Natural killer cell (primary cell): ENCODE measurements at regions not wholly inside any gene's neighbourhood (a gene's known extent, or its start where the extent isn't known, plus 50 kb on each side); places are given as distances from the start of the nearest gene placed in this dataset.

Experiments
- ATAC-seq, 3 donors: fragments of 150-1000 bp in 2 of 3; fragments of 200-7000 bp in 1 of 3; cut with Tn5 transposase; 1 replicate in 1 of 3; 2 replicates in 2 of 3; pipeline ENCODE4 v1.10.0; 2021; ENCODE audit warnings: mild to moderate bottlenecking in 2 of 3, moderate library complexity in 2 of 3
- DNase-seq, 2 donors: peaks; one replicate each; pipeline versions ENCODE4 v3.0.0 to v3.0.0-alpha.2; 2013 to 2021; ENCODE audit warnings: mixed read lengths in 1 of 2
- H3K27ac ChIP-seq: one replicate; pipeline ENCODE4 v1.5.1; 2013; ENCODE audit warnings: mild to moderate bottlenecking, low read length
- H3K27me3 ChIP-seq: one replicate; pipeline ENCODE4 v1.6.1; 2013; ENCODE audit warnings: low read length; ENCODE audit not compliant: control insufficient read depth, insufficient read depth
- H3K36me3 ChIP-seq: one replicate; pipeline ENCODE4 v1.6.1; 2013; ENCODE audit warnings: low read length; ENCODE audit not compliant: control insufficient read depth, insufficient read depth
- H3K4me1 ChIP-seq: one replicate; pipeline ENCODE4 v1.6.1; 2013; ENCODE audit warnings: low read length; ENCODE audit not compliant: control insufficient read depth, insufficient read depth
- H3K4me3 ChIP-seq: one replicate; pipeline ENCODE4 v1.5.1; 2013; ENCODE audit warnings: low read length
- H3K9me3 ChIP-seq: one replicate; pipeline ENCODE4 v1.6.1; 2013; ENCODE audit warnings: low read length; ENCODE audit not compliant: control insufficient read depth, insufficient read depth
- H3K27ac Mint-ChIP-seq, 2 donors: one replicate each; pipeline ENCODE4 v1.8.0; 2022; ENCODE audit warnings: mild to moderate bottlenecking in 2 of 2, mixed read lengths in 2 of 2, moderate library complexity in 1 of 2
- H3K27me3 Mint-ChIP-seq, 2 donors: one replicate each; pipeline ENCODE4 v1.8.0; 2022; ENCODE audit warnings: low read depth in 2 of 2, mixed read lengths in 2 of 2
- H3K36me3 Mint-ChIP-seq: one replicate; pipeline ENCODE4 v1.8.0; 2022; ENCODE audit warnings: mixed read lengths
- H3K4me1 Mint-ChIP-seq, 2 donors: one replicate each; pipeline ENCODE4 v1.8.0; 2022; ENCODE audit warnings: mixed read lengths in 2 of 2
- H3K4me3 Mint-ChIP-seq: one replicate; pipeline ENCODE4 v1.8.0; 2022; ENCODE audit warnings: mild to moderate bottlenecking, moderate library complexity, mixed read lengths
- H3K9me3 Mint-ChIP-seq, 2 donors: one replicate each; pipeline ENCODE4 v1.8.0; 2022; ENCODE audit warnings: mixed read lengths in 2 of 2
- CTCF ChIP-seq: fragments of 200-600 bp; IDR thresholded peaks from one replicate; pipeline ENCODE4 v1.8.0; 2022; ENCODE audit warnings: antibody characterized with exemption
- WGBS: methylation state at CpG from one replicate; pipeline ENCODE4 v1.1.7; 2013; ENCODE audit warnings: missing lambda C conversion rate; ENCODE audit not compliant: insufficient coverage; 5-methylcytosine and 5-hydroxymethylcytosine counted together
- intact Hi-C: fragments of 100-400 bp; cut with micrococcal nuclease; formaldehyde crosslinking; loops from one replicate; pipeline ENCODE4 v1.14.2; 2022

DNA sequence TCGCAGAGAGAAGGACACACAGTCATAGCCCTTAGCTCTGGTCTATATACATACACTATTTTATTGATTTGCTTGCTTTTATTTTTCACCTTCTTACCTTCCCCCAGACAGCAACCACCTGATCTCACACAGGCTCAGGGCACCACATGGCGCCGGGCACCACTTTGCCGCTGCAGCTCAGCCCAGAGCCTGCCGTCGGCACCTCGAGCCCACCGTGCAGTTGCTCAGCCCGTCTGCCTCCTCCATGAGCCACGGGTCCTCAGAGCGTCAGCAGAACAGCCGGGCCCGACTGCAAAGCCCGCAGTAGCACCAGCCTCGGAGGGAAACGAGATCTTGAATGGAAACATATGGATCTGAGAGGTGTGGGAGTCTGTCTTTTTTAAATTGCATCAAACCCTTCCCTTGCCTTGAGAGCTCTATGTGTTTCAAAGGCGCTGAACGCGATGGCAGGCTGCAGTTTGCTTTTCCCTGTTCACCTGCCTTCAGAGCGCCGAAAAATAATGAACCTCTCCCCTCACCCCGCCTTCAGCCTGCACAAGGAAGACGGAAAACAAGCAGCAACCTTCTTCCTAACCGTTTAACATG is 505.4 kb downstream of the MN1 start:
- H3K36me3 Mint-ChIP-seq: no peaks in the 10 kb centered on the region
- peaks cover 21 to 41% of the 10 kb centered on the region in 2 donors for H3K27me3 Mint-ChIP-seq

DNA sequence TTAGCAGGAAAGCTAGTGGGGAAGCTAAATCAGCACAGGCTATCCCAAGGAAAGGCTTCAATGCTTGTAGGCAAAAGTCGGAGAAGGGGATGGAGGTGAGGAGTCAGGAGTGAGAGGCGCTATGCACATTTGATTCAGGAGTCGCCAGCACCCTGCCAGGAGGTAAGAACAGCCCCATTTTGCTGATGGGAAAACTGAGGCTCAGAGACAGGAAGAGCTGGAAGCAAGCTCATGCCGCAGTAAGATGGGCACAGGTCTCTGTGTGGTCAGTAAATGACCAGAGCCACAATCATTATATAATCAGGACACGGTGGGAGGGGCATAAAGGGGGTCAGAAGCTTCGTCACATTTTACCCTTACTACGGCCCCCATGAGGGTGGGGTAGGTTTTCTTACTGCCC is 504.4 kb downstream of the MN1 start:
- no peak for ATAC-seq
- TF ChIP-seq CTCF: no peak
- H3K4me3 ChIP-seq: no peak overlapping the region
- H3K27ac ChIP-seq: no peak overlapping the region
- no peaks in the 10 kb centered on the region for H3K4me1 Mint-ChIP-seq
- no peaks in the 10 kb centered on the region for H3K9me3 Mint-ChIP-seq
- H3K27me3 ChIP-seq: no peaks in the 10 kb centered on the region
- intact Hi-C loops: no loop called here
- H3K36me3 ChIP-seq: no peaks in the 10 kb centered on the region
- no peak for DNase-seq
- peaks cover 24 to 38% of the 10 kb centered on the region in 2 donors for H3K27me3 Mint-ChIP-seq
- no peaks in the 10 kb centered on the region for H3K9me3 ChIP-seq
- no peak overlapping the region for H3K27ac Mint-ChIP-seq
- H3K4me3 Mint-ChIP-seq: no peak overlapping the region
- no peaks in the 10 kb centered on the region for H3K4me1 ChIP-seq
- no peaks in the 10 kb centered on the region for H3K36me3 Mint-ChIP-seq
- 89% methylated on average over 6 of the region's 7 CpGs for WGBS

More for the DNA sequence above, 505.4 kb downstream of the MN1 start:
- 82% methylated on average over 24 of the region's 24 CpGs for WGBS
- ATAC-seq (no peak), DNase-seq (no peak)
- H3K9me3 Mint-ChIP-seq: no peaks in the 10 kb centered on the region
- TF ChIP-seq CTCF: no peak
- intact Hi-C loops: no loop called here
- Histone ChIP-seq H3K36me3 (no peaks in the 10 kb centered on the region), H3K4me1 (no peaks in the 10 kb centered on the region), H3K9me3 (no peaks in the 10 kb centered on the region), H3K27me3 (no peaks in the 10 kb centered on the region), H3K4me3 (no peak overlapping the region), H3K27ac (no peak overlapping the region)
- H3K4me3 Mint-ChIP-seq: no peak overlapping the region
- no peak overlapping the region for H3K27ac Mint-ChIP-seq
- H3K4me1 Mint-ChIP-seq: no peaks in the 10 kb centered on the region

DNA sequence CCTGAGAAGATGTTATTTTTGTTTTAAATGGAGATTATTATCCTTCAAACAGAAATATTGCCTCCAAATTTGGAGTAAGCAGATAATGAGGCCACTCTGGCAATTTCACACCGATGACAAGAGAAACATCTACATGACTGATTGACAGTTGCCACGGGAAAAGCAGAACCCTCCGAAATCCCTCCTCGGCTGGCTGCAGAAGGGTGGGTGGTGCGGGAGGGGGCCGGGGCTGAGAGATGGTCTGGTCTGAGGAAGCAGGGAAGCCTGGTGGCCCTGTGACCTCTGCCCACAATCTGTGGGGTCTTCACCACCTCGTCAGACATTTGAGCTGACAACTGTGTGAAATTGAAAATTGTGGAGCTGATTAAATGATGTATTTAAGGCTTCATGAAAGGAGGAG is 503.2 kb downstream of the MN1 start:
- Mint-ChIP-seq H3K4me1 (no peaks in the 10 kb centered on the region), H3K27ac (no peak overlapping the region), H3K36me3 (no peaks in the 10 kb centered on the region), H3K4me3 (no peak overlapping the region), H3K9me3 (no peaks in the 10 kb centered on the region), H3K27me3 (peaks cover 24 to 34% of the 10 kb centered on the region in 2 donors)
- H3K27ac ChIP-seq: no peak overlapping the region
- intact Hi-C loops: no loop called here
- no peaks in the 10 kb centered on the region for H3K4me1 ChIP-seq
- no peaks in the 10 kb centered on the region for H3K27me3 ChIP-seq
- DNase-seq (no peak), ATAC-seq (no peak)
- H3K36me3 ChIP-seq: no peaks in the 10 kb centered on the region
- no peaks in the 10 kb centered on the region for H3K9me3 ChIP-seq
- WGBS: 8% methylated on average over 7 of the region's 7 CpGs
- H3K4me3 ChIP-seq: no peak overlapping the region
- TF ChIP-seq CTCF: no peak

DNA sequence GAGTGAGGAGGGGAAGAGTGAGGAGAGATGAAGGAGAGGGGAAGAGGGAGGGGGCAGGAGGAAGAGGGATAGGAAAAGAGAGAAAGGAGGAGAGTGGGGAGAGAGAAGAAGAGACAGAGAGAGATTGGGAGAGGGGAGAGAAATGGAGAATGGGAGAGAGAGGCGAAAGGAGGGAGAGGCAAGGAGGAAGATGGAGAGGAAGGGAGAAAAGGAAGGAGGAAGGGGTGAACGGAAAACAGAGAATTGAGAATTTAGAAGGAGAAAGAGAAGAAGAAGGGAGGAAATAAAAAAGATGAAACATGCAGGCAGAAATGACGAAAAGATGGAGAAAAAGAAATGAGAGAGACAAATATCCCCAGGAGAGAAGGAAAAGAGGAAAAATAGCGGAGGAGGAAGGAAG is 502.8 kb downstream of the MN1 start:
- TF ChIP-seq CTCF: no peak
- Histone ChIP-seq H3K36me3 (no peaks in the 10 kb centered on the region), H3K4me3 (no peak overlapping the region), H3K9me3 (no peaks in the 10 kb centered on the region), H3K4me1 (no peaks in the 10 kb centered on the region), H3K27ac (no peak overlapping the region), H3K27me3 (no peaks in the 10 kb centered on the region)
- Mint-ChIP-seq H3K27me3 (peaks cover 24 to 38% of the 10 kb centered on the region in 2 donors), H3K9me3 (no peaks in the 10 kb centered on the region), H3K4me3 (no peak overlapping the region), H3K4me1 (no peaks in the 10 kb centered on the region), H3K27ac (no peak overlapping the region), H3K36me3 (no peaks in the 10 kb centered on the region)
- 34% methylated on average over 4 of the region's 4 CpGs for WGBS
- DNase-seq: no peak
- no peak for ATAC-seq
- intact Hi-C loops: no loop called here
